Thyroid gland (tissue), 4 donors: ENCODE measurements at regions not wholly inside any gene's neighbourhood (a gene's known extent, or its start where the extent isn't known, plus 50 kb on each side); places are given as distances from the start of the nearest gene placed in this dataset.

Experiments used
- DNase-seq, 2 donors: peaks; one replicate each; pipeline ENCODE4 v3.0.0-alpha.2; 2019
- H3K27ac ChIP-seq, 3 donors: fragments of 200-600 bp; sonication (generic); 1 replicate in 2 of 3; 2 replicates in 1 of 3; pipeline ENCODE4 v1.5.1; 2016 to 2019; ENCODE audit warnings: mild to moderate bottlenecking in 1 of 3, moderate library complexity in 1 of 3
- H3K27me3 ChIP-seq: fragments of 200-600 bp; sonication (generic); one replicate; pipeline ENCODE4 v1.5.1; 2019
- H3K36me3 ChIP-seq, 2 donors: fragments of 200-600 bp; sonication (generic); one replicate each; pipeline ENCODE4 v1.5.1; 2016 to 2019
- H3K4me1 ChIP-seq, 2 donors: fragments of 200-600 bp; sonication (generic); one replicate each; pipeline ENCODE4 v1.5.1; 2017 to 2019
- H3K4me3 ChIP-seq, 3 donors: fragments of 200-600 bp; sonication (generic); replicated peaks in 1 of 3; 1 replicate in 2 of 3; 2 replicates in 1 of 3; pipeline ENCODE4 v1.5.1; 2016; ENCODE audit warnings: mild to moderate bottlenecking in 1 of 3
- H3K9me3 ChIP-seq: fragments of 200-600 bp; sonication (generic); one replicate; pipeline ENCODE4 v1.5.1; 2017
- POLR2A ChIP-seq, 2 donors: fragments of 450-650 bp; IDR thresholded peaks; one replicate each; pipeline ENCODE4 v1.6.1; 2017; ENCODE audit warnings: antibody characterized with exemption in 2 of 2, mild to moderate bottlenecking in 2 of 2, moderate library complexity in 1 of 2
- WGBS, 2 donors: methylation state at CpG; one replicate each; pipeline ENCODE4 v1.1.5; 2017; 5-methylcytosine and 5-hydroxymethylcytosine counted together
- intact Hi-C: fragments of 100-400 bp; cut with DNase I; formaldehyde crosslinking; loops from one replicate; pipeline ENCODE4 v1.15.1; 2023
- TF ChIP-seq, protein P1 (sequence below), 6 experiments: fragments of 200-600 bp in 3 of 6; fragments of 450-650 bp in 3 of 6; sonication (generic) in 3 of 6; IDR thresholded peaks; one replicate each; pipeline ENCODE4 v1.5.1; 2016 to 2019; ENCODE audit warnings: antibody characterized with exemption in 6 of 6, mild to moderate bottlenecking in 2 of 6, inconsistent platforms in 1 of 6, moderate library complexity in 1 of 6

DNA sequence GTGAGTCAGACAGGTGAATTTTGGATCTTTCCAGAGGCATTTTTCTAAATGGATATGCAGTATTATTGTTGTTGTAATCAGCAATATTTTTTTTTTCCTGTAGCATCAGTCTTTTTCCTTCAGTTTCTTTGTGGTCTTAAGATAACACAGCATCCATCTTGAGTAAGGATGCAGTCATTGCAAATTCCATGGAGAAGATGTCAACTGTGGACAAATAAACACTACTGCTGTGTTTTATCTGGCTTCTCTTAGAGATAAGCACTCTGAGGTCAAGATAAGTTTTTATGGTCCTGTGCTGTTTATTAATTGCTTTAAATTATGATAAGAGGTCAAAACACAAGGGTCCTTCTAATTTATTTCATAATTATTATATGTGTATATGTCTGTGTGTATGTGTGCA lies 1255.7 kb downstream of the ADGRL3 start:
- H3K36me3 ChIP-seq = no peaks in the 10 kb centered on the region
- TF ChIP-seq, protein P1, sequence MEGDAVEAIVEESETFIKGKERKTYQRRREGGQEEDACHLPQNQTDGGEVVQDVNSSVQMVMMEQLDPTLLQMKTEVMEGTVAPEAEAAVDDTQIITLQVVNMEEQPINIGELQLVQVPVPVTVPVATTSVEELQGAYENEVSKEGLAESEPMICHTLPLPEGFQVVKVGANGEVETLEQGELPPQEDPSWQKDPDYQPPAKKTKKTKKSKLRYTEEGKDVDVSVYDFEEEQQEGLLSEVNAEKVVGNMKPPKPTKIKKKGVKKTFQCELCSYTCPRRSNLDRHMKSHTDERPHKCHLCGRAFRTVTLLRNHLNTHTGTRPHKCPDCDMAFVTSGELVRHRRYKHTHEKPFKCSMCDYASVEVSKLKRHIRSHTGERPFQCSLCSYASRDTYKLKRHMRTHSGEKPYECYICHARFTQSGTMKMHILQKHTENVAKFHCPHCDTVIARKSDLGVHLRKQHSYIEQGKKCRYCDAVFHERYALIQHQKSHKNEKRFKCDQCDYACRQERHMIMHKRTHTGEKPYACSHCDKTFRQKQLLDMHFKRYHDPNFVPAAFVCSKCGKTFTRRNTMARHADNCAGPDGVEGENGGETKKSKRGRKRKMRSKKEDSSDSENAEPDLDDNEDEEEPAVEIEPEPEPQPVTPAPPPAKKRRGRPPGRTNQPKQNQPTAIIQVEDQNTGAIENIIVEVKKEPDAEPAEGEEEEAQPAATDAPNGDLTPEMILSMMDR (IDR thresholded peaks at IDR 0.05) = no peak
- no peak for TF ChIP-seq POLR2A (IDR thresholded peaks at IDR 0.05)
- no peak for DNase-seq
- H3K9me3 ChIP-seq = no peaks in the 10 kb centered on the region
- no peak overlapping the region for H3K4me3 ChIP-seq
- H3K4me1 ChIP-seq = no peaks in the 10 kb centered on the region
- no peaks in the 10 kb centered on the region for H3K27me3 ChIP-seq
- intact Hi-C loops = no loop called here
- no peak overlapping the region for H3K27ac ChIP-seq

DNA sequence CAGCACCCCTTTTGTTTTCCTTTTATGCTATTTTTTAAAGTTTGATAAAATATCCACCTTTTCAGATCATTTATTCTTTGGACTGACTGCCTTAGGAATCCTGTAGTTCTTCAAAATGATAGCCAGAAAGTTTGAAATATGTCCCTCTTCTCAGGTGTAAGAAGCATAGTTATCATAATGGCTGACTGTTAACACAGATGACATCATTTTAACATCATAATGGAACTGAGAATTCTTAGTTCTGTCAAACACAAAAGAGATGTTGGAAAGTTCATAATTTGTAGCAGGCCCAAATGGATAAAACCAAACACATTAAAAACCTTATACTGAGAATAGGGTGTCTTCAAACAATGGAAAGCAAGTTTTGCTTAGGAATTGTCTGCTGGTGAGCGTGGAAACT lies 1254.4 kb downstream of the ADGRL3 start:
- no peak overlapping the region for H3K4me3 ChIP-seq
- H3K4me1 ChIP-seq = no peaks in the 10 kb centered on the region
- H3K9me3 ChIP-seq = no peaks in the 10 kb centered on the region
- 87 to 90% methylated on average over 1 of the region's 1 CpG for WGBS, 2 donors
- no peaks in the 10 kb centered on the region for H3K27me3 ChIP-seq
- H3K27ac ChIP-seq = no peak overlapping the region
- intact Hi-C loops = no loop called here
- no peak for DNase-seq
- no peaks in the 10 kb centered on the region for H3K36me3 ChIP-seq
- TF ChIP-seq POLR2A (IDR thresholded peaks at IDR 0.05) = no peak
- TF ChIP-seq, protein P1 (IDR thresholded peaks at IDR 0.05) = no peak

DNA sequence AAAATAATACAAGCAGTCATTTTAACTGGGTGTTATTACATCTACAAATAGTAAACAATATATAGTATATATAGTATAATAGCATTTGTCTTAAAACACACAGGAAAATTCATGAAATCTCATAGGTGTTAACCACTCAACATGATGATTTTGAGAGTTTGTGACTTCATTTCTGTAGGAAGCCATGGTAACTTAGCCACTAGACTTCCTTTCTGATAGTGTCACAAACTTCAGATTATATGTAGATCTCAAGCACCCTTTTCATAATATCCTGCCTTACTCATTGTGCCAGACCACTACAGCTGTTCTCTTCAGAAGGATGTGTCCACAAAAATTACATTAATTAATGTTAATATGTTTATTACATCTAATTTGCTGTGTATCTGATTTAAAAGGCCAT lies 1250.6 kb downstream of the ADGRL3 start:
- no peaks in the 10 kb centered on the region for H3K27me3 ChIP-seq
- no peak overlapping the region for H3K4me3 ChIP-seq
- H3K9me3 ChIP-seq = no peaks in the 10 kb centered on the region
- TF ChIP-seq, protein P1 (IDR thresholded peaks at IDR 0.05) = no peak
- TF ChIP-seq POLR2A (IDR thresholded peaks at IDR 0.05) = no peak
- no peaks in the 10 kb centered on the region for H3K36me3 ChIP-seq
- DNase-seq = no peak
- no peaks in the 10 kb centered on the region for H3K4me1 ChIP-seq
- intact Hi-C loops = no loop called here
- H3K27ac ChIP-seq = no peak overlapping the region

DNA sequence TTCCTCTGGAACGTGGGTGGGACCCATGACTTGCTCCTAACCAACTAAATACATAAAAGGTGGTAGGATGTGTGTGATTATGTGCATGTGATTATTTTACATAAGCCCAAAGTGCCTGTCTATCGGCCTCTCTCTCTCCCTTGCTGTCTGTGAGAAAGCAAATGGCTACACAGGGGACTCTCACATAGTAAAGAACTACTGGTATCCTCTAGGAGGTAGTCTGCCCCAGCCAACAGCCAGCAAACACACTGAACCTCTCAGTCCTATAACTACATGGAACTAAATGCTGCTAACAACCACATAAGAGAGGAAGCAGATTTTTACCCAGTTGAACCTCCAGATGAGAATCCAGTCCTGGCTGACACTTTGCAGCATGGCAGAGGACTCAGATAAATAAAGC lies 1249.4 kb downstream of the ADGRL3 start:
- TF ChIP-seq POLR2A (IDR thresholded peaks at IDR 0.05) = no peak
- TF ChIP-seq, protein P1 (IDR thresholded peaks at IDR 0.05) = no peak
- H3K36me3 ChIP-seq = no peaks in the 10 kb centered on the region
- no peaks in the 10 kb centered on the region for H3K9me3 ChIP-seq
- H3K4me1 ChIP-seq = no peaks in the 10 kb centered on the region
- intact Hi-C loops = no loop called here
- H3K27me3 ChIP-seq = no peaks in the 10 kb centered on the region
- H3K27ac ChIP-seq = no peak overlapping the region
- no peak overlapping the region for H3K4me3 ChIP-seq
- WGBS, 2 donors = 66 to 71% methylated on average over 2 of the region's 2 CpGs
- DNase-seq = no peak

DNA sequence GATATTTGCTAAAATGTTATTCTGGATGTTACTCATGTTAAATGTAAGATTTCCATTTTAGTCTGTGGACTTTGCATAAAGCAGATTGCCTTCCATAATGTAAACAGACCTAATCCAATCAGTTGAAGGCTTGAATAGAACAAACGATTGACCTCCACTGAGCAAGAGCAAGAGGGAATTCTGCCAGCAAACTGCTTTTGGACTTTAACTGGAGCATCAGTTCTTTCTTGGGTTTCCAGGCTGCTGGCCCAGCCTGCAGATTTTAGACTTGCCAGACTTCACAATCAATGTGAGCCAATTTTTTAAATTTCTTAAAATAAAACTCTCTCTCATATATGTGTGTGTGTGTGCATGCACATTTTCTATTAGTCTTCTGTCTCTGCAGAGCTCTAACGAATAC lies 1248.8 kb downstream of the ADGRL3 start:
- Histone ChIP-seq H3K4me3 (no peak overlapping the region), H3K27me3 (no peaks in the 10 kb centered on the region), H3K36me3 (no peaks in the 10 kb centered on the region), H3K4me1 (no peaks in the 10 kb centered on the region), H3K9me3 (no peaks in the 10 kb centered on the region), H3K27ac (no peak overlapping the region)
- WGBS, 2 donors = 62 to 69% methylated on average over 2 of the region's 2 CpGs
- intact Hi-C loops = no loop called here
- DNase-seq = no peak
- TF ChIP-seq, protein P1 (IDR thresholded peaks at IDR 0.05) = no peak
- TF ChIP-seq POLR2A (IDR thresholded peaks at IDR 0.05) = no peak
